Central memory CD8-positive, alpha-beta T cell (primary cell): ENCODE measurements at regions not wholly inside any gene's neighbourhood (a gene's known extent, or its start where the extent isn't known, plus 50 kb on each side); places are given as distances from the start of the nearest gene placed in this dataset.
A peak's percentile ranks its signal among the peaks of the same experiment; 100 is the strongest.

Experiments
- ATAC-seq: fragments of 150-1000 bp; cut with Tn5 transposase; replicated peaks from 2 replicates; pipeline ENCODE4 v1.10.0; 2022; ENCODE audit warnings: mild to moderate bottlenecking, moderate FRiP score, moderate number of reproducible peaks; ENCODE audit not compliant: poor library complexity, severe bottlenecking; ENCODE audit errors: extremely low read depth
- DNase-seq, 2 donors: peaks; one replicate each; pipeline ENCODE4 v3.0.0; 2021; ENCODE audit warnings: low spot score in 2 of 2
- H3K27ac Mint-ChIP-seq: one replicate; pipeline ENCODE4 v1.8.0; 2022; ENCODE audit warnings: low read depth, mild to moderate bottlenecking, moderate library complexity, mixed read lengths
- H3K27me3 Mint-ChIP-seq: one replicate; pipeline ENCODE4 v1.8.0; 2022; ENCODE audit warnings: mixed read lengths
- H3K36me3 Mint-ChIP-seq: one replicate; pipeline ENCODE4 v1.8.0; 2022; ENCODE audit warnings: mild to moderate bottlenecking, moderate library complexity, mixed read lengths; ENCODE audit not compliant: insufficient read depth
- H3K4me1 Mint-ChIP-seq: one replicate; pipeline ENCODE4 v1.8.0; 2022; ENCODE audit warnings: mixed read lengths
- H3K4me3 Mint-ChIP-seq: one replicate; pipeline ENCODE4 v1.8.0; 2022; ENCODE audit warnings: mild to moderate bottlenecking, moderate library complexity, mixed read lengths
- H3K9me3 Mint-ChIP-seq: one replicate; pipeline ENCODE4 v1.8.0; 2022; ENCODE audit warnings: mixed read lengths

DNA sequence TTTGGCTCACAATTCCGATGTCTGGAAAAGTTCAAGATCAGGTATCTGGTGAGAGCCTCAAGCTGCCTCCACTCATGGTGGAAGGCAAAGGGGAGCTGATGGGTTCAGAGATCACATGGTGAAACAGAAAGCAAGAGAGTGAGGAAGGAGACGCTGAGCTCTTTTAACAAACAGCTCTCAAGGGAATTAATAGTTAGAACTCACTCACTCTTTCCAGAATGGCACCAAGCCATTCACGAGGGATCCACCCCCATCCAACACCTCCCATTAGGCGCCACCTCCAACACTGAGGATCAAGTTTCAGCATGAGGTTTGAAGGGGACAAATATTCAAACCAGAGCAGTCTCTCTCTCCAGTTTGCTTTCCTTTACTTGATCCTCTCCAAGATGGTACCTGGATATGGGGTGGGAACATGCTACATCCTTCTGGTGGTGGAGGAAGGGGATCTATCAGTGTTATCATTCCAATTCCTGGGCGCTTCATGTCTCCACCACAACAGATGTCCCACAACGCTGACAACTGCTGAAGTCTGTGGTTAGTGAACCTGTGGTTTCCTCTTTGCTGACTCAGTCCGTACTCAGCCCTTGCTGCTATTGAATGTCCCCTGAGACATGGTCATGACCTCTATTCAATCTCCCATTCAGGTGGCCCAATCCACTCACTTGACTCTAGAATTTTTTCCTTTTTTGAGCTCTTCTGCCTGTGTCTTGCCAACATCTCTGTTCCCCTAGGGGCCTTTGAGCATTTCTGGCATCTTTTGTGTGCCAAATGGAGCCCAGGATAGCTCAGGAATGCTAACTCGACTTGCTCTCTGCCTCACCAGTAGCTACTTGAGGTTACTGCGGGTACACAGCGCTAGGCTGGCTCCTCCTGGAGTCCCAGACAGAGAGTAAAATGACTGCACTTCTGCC lies 395.2 kb downstream of the MID1IP1 start:
- no peaks in the 10 kb centered on the region for H3K27me3 Mint-ChIP-seq
- H3K27ac Mint-ChIP-seq: no peak overlapping the region
- no peaks in the 10 kb centered on the region for H3K36me3 Mint-ChIP-seq
- H3K9me3 Mint-ChIP-seq: no peaks in the 10 kb centered on the region
- ATAC-seq (peak; percentile 80), DNase-seq (no peak)
- H3K4me3 Mint-ChIP-seq: peak overlapping the region; percentile 52
- H3K4me1 Mint-ChIP-seq: peaks cover 15% of the 10 kb centered on the region

DNA sequence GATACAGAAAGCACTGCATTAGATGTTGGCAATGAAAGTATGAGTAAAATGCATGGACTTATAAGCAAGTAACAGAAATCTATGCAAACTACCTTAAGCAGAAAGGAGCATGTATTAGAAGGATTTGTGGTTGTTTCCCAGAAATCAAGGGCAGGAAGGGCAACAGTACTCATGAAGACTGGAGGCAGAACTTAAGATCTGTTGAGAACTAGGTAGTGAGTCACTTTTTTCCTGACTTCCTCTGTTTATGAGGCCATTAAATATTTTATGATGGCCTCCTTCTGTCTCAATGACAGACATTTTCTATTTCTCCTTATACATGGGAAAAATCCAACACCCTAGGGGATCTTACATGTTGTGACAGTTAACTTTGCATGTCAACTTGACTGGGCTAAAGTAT lies 398.2 kb downstream of the MID1IP1 start:
- Mint-ChIP-seq H3K9me3 (no peaks in the 10 kb centered on the region), H3K27ac (no peak overlapping the region), H3K4me1 (peaks cover 15% of the 10 kb centered on the region), H3K4me3 (no peak overlapping the region), H3K36me3 (no peaks in the 10 kb centered on the region), H3K27me3 (peaks cover 7% of the 10 kb centered on the region)
- DNase-seq (no peak), ATAC-seq (no peak)

DNA sequence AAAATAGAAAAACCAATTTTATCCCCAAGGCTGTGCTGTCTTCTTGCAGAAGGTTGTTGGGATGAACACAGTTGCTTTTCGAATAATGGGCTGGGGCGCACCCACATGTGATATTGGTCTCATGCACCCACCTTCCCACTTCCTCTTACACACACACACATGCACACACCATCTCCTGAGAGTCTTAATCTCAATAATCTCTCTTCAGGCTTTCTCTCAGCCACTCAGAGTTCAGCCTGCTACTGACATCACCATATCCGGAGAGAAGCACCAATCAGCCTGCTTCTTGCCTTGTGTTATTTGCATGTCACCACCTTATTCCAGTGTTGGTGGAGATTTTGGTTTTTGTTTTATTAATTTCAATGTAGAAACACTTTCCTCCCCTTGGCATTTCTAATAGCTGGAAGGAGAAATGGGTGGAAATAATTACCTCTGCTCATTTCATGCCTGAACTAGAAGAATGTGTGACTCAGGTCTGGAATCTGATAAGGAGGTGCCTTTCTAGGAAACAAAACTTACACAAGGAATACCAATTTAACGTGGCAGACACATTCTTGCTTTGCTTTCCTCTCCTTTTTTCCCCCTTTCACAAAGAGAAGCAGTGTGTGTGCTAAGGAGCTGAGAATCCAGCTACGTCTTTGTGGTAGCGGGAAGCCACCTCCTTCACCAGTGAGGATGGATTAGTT lies 400.2 kb downstream of the MID1IP1 start:
- H3K9me3 Mint-ChIP-seq: no peaks in the 10 kb centered on the region
- DNase-seq (no peak), ATAC-seq (peak; percentile 24)
- H3K27me3 Mint-ChIP-seq: peaks cover 10% of the 10 kb centered on the region
- H3K36me3 Mint-ChIP-seq: no peaks in the 10 kb centered on the region
- peaks cover 10% of the 10 kb centered on the region for H3K4me1 Mint-ChIP-seq
- no peak overlapping the region for H3K27ac Mint-ChIP-seq
- no peak overlapping the region for H3K4me3 Mint-ChIP-seq

DNA sequence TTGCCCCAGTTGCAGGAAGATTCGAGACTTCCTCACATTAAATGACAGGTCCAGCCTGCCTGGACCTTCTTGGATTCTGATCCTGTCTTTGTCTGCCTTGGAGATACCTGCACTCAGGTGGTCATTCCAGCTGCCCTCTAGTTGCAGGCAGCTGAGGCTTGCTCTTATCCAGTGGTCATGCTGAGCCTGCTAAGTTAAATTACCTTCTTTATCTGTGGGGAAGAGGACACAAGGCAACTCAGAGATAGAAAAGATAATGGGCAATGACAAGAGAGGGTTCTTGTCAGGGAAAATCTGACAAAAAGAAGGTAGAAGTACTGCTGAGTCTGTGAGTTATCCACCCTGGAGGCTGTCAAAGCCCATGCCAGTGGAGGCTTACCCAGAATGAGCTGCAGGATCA lies 401.4 kb downstream of the MID1IP1 start:
- Mint-ChIP-seq H3K36me3 (no peaks in the 10 kb centered on the region), H3K4me1 (no peaks in the 10 kb centered on the region), H3K4me3 (no peak overlapping the region), H3K9me3 (no peaks in the 10 kb centered on the region), H3K27me3 (peaks cover 10% of the 10 kb centered on the region), H3K27ac (no peak overlapping the region)
- ATAC-seq (no peak), DNase-seq (no peak)

DNA sequence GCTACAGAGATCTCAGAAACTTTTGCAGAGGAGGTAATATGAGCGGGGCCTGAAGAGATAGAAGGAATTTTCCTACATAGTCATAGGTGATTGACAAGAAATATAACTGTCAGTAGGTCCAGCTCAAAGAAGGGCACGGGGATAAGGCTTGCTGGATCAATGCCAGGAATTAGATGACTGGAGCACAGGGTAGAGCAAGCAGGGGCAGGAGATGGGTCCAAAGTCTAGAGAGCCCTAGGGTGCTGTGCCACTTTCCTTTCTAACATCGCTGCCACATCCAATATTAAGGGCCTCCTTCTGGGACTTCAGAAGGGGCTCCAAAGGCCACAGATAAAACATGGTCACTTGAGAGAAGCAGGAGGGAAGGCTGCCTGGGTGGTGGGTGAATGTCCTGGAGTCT lies 402.2 kb downstream of the MID1IP1 start:
- ATAC-seq: no peak
- Mint-ChIP-seq H3K27ac (no peak overlapping the region), H3K36me3 (no peaks in the 10 kb centered on the region), H3K27me3 (peaks cover 10% of the 10 kb centered on the region), H3K9me3 (no peaks in the 10 kb centered on the region), H3K4me3 (no peak overlapping the region), H3K4me1 (no peaks in the 10 kb centered on the region)
- DNase-seq: no peak

DNA sequence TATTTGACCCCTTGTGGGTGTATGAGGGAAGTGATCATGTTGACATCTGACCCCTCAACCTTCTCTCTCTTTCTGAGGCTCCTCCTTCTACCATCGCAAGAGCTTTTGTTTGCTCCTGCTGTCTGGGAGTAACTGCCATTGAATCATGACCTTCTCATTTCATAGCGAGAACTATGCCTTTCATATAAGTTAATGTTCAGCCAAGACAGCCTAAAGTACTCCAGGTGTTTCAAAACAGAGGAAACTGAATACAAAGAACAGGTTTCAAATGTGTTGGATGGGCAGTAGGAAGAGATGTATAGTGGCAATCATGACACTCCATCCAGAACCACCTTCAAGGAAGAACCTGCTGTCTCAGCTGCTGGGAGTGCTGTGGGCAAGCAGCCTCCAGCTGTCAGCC lies 403.1 kb downstream of the MID1IP1 start:
- H3K4me3 Mint-ChIP-seq: no peak overlapping the region
- DNase-seq (no peak), ATAC-seq (no peak)
- H3K4me1 Mint-ChIP-seq: no peaks in the 10 kb centered on the region
- H3K9me3 Mint-ChIP-seq: no peaks in the 10 kb centered on the region
- no peak overlapping the region for H3K27ac Mint-ChIP-seq
- H3K36me3 Mint-ChIP-seq: no peaks in the 10 kb centered on the region
- peaks cover 10% of the 10 kb centered on the region for H3K27me3 Mint-ChIP-seq

DNA sequence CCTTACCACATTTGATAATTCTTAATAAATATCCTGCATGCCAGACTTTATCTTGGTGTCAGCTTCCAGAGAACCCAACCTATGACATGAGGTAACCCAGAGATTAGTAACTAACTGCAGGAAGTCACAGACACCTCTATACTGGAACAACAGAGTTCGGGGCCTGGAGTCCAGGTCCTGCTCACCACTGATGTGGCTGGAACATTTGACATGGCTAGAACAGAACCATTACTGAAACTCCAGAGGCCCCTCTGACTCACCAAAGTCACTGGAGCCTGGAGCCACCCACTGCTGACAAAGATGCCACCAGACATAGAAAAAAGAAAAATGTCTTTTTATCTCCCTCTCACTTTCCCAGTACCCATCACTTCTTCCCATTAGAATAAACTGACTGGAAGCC lies 403.7 kb downstream of the MID1IP1 start:
- H3K27me3 Mint-ChIP-seq: peaks cover 10% of the 10 kb centered on the region
- DNase-seq: no peak
- no peak for ATAC-seq
- H3K4me3 Mint-ChIP-seq: no peak overlapping the region
- H3K4me1 Mint-ChIP-seq: no peaks in the 10 kb centered on the region
- H3K36me3 Mint-ChIP-seq: no peaks in the 10 kb centered on the region
- H3K27ac Mint-ChIP-seq: no peak overlapping the region
- no peaks in the 10 kb centered on the region for H3K9me3 Mint-ChIP-seq

DNA sequence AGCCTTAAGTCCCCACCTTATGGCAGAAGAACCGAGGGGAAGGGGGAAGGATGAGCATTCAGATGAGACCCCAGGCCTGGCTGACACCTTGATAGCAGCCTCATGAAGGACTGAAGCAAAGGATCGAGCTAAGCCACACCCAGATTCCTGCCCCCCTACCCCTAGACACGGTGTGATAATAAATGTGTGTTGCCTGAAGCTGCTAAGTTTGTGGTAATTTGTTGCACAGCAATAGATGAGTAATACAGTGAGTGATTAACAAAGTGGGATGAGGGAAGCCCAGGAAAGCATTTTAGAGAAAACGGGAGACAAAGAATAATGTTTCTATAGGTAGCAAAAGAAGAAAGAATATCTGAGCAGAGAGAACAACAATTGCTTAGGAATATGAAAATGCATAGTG lies 404.2 kb downstream of the MID1IP1 start:
- H3K9me3 Mint-ChIP-seq: no peaks in the 10 kb centered on the region
- no peak overlapping the region for H3K27ac Mint-ChIP-seq
- no peaks in the 10 kb centered on the region for H3K4me1 Mint-ChIP-seq
- H3K36me3 Mint-ChIP-seq: no peaks in the 10 kb centered on the region
- no peak overlapping the region for H3K4me3 Mint-ChIP-seq
- ATAC-seq: no peak
- H3K27me3 Mint-ChIP-seq: peaks cover 10% of the 10 kb centered on the region
- DNase-seq: no peak

DNA sequence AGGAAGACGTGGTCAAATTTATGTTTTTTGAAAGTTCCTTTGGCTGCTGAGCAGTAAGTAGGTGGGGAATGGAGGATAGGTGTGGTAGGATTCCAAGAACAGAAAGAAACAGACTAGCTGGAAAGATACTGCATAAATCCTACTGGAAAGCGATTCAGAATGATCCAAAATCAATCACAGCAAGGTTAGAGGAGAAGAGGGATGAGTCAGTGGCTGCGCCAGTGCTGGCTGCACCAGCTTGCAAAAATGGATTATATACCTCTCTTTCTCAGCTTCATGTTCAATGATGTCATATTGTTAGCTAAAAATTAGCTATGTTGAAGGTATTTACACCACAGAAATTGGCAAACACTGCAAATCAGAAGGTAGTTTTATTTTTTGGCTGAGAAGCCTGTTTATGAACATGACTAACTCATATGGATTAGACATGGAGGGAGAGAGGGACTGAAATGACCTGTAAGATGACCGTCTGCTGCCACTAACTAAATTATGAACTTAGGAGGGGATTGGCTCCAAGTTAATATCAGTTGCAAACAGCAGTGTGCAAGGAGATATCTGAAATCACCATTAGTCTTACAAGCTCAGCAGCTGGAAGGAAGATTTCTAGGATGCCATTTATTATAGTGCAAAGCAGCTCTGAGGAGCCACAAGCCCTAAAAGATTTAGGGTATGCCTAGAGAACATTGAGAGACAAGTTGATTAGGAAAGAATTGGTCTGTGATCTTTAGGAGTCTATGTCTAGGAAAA lies 405.3 kb downstream of the MID1IP1 start:
- DNase-seq: no peak
- H3K36me3 Mint-ChIP-seq: no peaks in the 10 kb centered on the region
- H3K27ac Mint-ChIP-seq: no peak overlapping the region
- H3K27me3 Mint-ChIP-seq: peaks cover 10% of the 10 kb centered on the region
- no peaks in the 10 kb centered on the region for H3K4me1 Mint-ChIP-seq
- no peaks in the 10 kb centered on the region for H3K9me3 Mint-ChIP-seq
- no peak overlapping the region for H3K4me3 Mint-ChIP-seq
- ATAC-seq: no peak

DNA sequence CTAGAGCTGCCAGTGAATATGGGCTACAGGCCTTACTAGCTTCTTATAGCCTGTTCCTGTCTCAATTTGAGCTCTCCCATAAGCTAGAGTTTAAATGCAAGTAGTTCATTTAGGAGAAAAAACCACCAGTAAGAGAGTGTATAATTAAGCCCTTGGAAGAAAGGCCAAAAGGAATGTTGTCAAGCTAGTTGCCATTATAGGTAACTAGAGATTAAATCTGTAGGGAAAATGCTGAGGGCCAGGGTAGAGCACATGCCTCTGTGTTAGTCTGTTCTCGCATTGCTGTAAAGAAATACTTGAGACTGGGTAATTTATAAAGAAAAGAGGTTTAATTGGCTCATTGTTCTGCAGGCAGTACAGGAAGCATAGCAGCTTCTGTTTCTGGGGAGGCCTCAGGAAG lies 410.2 kb downstream of the MID1IP1 start:
- Mint-ChIP-seq H3K4me3 (no peak overlapping the region), H3K9me3 (no peaks in the 10 kb centered on the region), H3K27ac (no peak overlapping the region), H3K36me3 (no peaks in the 10 kb centered on the region), H3K27me3 (peaks cover 15% of the 10 kb centered on the region), H3K4me1 (no peaks in the 10 kb centered on the region)
- ATAC-seq (no peak), DNase-seq (no peak)

DNA sequence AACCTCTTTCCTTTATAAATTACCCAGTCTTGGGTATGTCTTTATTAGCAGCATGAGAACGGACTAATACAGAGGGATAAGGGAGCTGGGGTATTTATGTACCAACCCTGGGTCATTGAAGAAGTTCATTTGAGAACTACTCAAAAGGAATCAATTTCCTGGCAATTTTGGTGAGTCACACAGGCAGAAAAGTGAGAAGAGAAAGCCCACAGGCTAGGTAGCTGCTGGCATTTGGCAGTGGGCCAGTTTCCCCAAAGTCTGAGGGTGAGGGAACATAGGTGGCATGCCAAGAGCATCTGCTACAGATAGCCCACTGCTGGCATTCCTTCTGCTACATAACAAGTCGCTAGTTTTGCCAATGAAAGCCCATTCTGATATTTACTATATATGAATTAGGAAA lies 411.2 kb downstream of the MID1IP1 start:
- no peaks in the 10 kb centered on the region for H3K9me3 Mint-ChIP-seq
- no peak for DNase-seq
- H3K27ac Mint-ChIP-seq: no peak overlapping the region
- H3K36me3 Mint-ChIP-seq: no peaks in the 10 kb centered on the region
- H3K4me3 Mint-ChIP-seq: no peak overlapping the region
- H3K4me1 Mint-ChIP-seq: no peaks in the 10 kb centered on the region
- peaks cover 15% of the 10 kb centered on the region for H3K27me3 Mint-ChIP-seq
- no peak for ATAC-seq

DNA sequence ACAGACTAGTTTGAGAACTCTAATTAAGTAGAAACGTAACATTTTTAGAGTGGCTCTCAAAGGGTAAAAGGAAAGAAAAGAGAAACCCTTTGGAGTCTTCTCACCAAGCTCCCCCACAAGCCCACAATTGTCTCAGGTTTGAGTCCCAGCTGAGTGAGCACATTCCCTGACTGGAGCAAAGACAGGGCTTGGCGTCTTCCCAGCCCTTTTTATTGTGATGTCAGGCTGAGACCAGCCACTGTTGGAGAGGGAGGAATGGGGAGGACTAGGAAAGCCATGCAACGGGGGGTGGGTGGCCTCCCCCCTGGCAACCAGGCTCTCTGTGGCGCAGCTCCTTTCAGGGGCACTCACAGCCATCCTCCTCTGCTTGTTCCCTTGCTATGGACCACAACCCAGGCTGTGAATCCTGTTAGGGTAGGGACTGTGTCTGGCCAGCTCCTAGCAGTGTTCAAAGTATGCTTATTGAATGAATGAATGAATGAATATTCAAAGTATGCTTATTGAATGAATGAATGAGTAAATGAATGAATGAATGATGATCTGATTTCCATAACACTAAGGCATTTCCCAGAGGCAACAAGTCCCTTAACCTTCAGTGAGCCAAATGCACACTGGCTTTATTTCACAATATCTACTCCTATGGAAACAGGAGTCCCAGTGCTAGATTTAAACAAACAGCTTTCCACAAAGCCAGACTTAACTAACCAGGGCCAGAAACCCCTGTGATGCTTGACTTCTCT lies 413.3 kb downstream of the MID1IP1 start:
- Mint-ChIP-seq H3K9me3 (no peaks in the 10 kb centered on the region), H3K27me3 (peaks cover 33% of the 10 kb centered on the region), H3K27ac (no peak overlapping the region), H3K4me1 (no peaks in the 10 kb centered on the region), H3K4me3 (no peak overlapping the region), H3K36me3 (no peaks in the 10 kb centered on the region)
- ATAC-seq (no peak), DNase-seq (no peak)
